K562 (cell line): ENCODE measurements at regions not wholly inside any gene's neighbourhood (a gene's known extent, or its start where the extent isn't known, plus 50 kb on each side); places are given as distances from the start of the nearest gene placed in this dataset.
A peak's percentile ranks its signal among the peaks of the same experiment; 100 is the strongest.

Source experiments
- CHD1 ChIP-seq: fragments of 200-600 bp; sonication (generic); IDR thresholded peaks from one replicate; pipeline ENCODE4 v1.6.1; 2012; ENCODE audit warnings: mild to moderate bottlenecking, moderate library complexity, low read length, inconsistent platforms
- E2F1 ChIP-seq: sonication (generic); formaldehyde crosslinking; IDR thresholded peaks from 2 replicates; pipeline ENCODE4 v1.8.1; 2023; ENCODE audit warnings: mild to moderate bottlenecking, missing genetic modification reagents, moderate library complexity
- ETS1 ChIP-seq: conservative IDR thresholded peaks from 2 replicates; pipeline ENCODE4 v1.6.1; 2011; ENCODE audit warnings: low read depth, mild to moderate bottlenecking, low read length; ENCODE audit not compliant: control insufficient read depth
- MAX ChIP-seq: sonication (generic); formaldehyde crosslinking; IDR thresholded peaks from 2 replicates; pipeline ENCODE4 v1.9.0; 2022; ENCODE audit warnings: mild to moderate bottlenecking, missing genetic modification reagents
- MTA1 ChIP-seq: fragments of 450-650 bp; IDR thresholded peaks from 2 replicates; pipeline ENCODE4 v1.6.1; 2017; ENCODE audit warnings: borderline replicate concordance
- MYC ChIP-seq, 2 experiments: fragments of 250-450 bp in 1 of 2; sonication (Bioruptor Pico) in 1 of 2; IDR thresholded peaks; 2 replicates each; pipeline versions ENCODE4 v1.5.1 to v1.6.1; 2012 to 2021; ENCODE audit warnings: low read depth in 2 of 2, borderline replicate concordance in 1 of 2, improper control_type of control experiment in 1 of 2, low read length in 1 of 2, mild to moderate bottlenecking in 1 of 2, moderate library complexity in 1 of 2
- NCOA4 ChIP-seq: fragments of 450-650 bp; IDR thresholded peaks from 2 replicates; pipeline ENCODE4 v1.6.1; 2018; ENCODE audit warnings: mild to moderate bottlenecking; ENCODE audit not compliant: partially characterized antibody
- NCOA6 ChIP-seq: fragments of 450-650 bp; IDR thresholded peaks from 2 replicates; pipeline ENCODE4 v1.6.1; 2017; ENCODE audit warnings: mild to moderate bottlenecking
- NR4A1 ChIP-seq, 2 experiments: fragments of 250-450 bp in 1 of 2; fragments of 450-650 bp in 1 of 2; sonication (Bioruptor Pico) in 1 of 2; IDR thresholded peaks; 2 replicates each; pipeline versions ENCODE4 v1.4.0 to v1.6.1; 2016 to 2020; ENCODE audit warnings: mild to moderate bottlenecking in 2 of 2, missing compliant biosample characterization in 1 of 2, missing genetic modification characterization in 1 of 2, moderate library complexity in 1 of 2
- VEZF1 ChIP-seq: fragments of 200-800 bp; sonication (Bioruptor generic); IDR thresholded peaks from 2 replicates; pipeline ENCODE4 v1.6.1; 2017; ENCODE audit warnings: missing genetic modification characterization, missing compliant biosample characterization
- TF ChIP-seq, protein P1 (sequence below): fragments of 450-650 bp; IDR thresholded peaks from 2 replicates; pipeline ENCODE4 v1.6.1; 2016; ENCODE audit warnings: mild to moderate bottlenecking, moderate library complexity

GRCh38 chr11:69381681-69382130 lies 87.8 kb downstream of the MYEOV start (continued):
- TF ChIP-seq, protein P1, sequence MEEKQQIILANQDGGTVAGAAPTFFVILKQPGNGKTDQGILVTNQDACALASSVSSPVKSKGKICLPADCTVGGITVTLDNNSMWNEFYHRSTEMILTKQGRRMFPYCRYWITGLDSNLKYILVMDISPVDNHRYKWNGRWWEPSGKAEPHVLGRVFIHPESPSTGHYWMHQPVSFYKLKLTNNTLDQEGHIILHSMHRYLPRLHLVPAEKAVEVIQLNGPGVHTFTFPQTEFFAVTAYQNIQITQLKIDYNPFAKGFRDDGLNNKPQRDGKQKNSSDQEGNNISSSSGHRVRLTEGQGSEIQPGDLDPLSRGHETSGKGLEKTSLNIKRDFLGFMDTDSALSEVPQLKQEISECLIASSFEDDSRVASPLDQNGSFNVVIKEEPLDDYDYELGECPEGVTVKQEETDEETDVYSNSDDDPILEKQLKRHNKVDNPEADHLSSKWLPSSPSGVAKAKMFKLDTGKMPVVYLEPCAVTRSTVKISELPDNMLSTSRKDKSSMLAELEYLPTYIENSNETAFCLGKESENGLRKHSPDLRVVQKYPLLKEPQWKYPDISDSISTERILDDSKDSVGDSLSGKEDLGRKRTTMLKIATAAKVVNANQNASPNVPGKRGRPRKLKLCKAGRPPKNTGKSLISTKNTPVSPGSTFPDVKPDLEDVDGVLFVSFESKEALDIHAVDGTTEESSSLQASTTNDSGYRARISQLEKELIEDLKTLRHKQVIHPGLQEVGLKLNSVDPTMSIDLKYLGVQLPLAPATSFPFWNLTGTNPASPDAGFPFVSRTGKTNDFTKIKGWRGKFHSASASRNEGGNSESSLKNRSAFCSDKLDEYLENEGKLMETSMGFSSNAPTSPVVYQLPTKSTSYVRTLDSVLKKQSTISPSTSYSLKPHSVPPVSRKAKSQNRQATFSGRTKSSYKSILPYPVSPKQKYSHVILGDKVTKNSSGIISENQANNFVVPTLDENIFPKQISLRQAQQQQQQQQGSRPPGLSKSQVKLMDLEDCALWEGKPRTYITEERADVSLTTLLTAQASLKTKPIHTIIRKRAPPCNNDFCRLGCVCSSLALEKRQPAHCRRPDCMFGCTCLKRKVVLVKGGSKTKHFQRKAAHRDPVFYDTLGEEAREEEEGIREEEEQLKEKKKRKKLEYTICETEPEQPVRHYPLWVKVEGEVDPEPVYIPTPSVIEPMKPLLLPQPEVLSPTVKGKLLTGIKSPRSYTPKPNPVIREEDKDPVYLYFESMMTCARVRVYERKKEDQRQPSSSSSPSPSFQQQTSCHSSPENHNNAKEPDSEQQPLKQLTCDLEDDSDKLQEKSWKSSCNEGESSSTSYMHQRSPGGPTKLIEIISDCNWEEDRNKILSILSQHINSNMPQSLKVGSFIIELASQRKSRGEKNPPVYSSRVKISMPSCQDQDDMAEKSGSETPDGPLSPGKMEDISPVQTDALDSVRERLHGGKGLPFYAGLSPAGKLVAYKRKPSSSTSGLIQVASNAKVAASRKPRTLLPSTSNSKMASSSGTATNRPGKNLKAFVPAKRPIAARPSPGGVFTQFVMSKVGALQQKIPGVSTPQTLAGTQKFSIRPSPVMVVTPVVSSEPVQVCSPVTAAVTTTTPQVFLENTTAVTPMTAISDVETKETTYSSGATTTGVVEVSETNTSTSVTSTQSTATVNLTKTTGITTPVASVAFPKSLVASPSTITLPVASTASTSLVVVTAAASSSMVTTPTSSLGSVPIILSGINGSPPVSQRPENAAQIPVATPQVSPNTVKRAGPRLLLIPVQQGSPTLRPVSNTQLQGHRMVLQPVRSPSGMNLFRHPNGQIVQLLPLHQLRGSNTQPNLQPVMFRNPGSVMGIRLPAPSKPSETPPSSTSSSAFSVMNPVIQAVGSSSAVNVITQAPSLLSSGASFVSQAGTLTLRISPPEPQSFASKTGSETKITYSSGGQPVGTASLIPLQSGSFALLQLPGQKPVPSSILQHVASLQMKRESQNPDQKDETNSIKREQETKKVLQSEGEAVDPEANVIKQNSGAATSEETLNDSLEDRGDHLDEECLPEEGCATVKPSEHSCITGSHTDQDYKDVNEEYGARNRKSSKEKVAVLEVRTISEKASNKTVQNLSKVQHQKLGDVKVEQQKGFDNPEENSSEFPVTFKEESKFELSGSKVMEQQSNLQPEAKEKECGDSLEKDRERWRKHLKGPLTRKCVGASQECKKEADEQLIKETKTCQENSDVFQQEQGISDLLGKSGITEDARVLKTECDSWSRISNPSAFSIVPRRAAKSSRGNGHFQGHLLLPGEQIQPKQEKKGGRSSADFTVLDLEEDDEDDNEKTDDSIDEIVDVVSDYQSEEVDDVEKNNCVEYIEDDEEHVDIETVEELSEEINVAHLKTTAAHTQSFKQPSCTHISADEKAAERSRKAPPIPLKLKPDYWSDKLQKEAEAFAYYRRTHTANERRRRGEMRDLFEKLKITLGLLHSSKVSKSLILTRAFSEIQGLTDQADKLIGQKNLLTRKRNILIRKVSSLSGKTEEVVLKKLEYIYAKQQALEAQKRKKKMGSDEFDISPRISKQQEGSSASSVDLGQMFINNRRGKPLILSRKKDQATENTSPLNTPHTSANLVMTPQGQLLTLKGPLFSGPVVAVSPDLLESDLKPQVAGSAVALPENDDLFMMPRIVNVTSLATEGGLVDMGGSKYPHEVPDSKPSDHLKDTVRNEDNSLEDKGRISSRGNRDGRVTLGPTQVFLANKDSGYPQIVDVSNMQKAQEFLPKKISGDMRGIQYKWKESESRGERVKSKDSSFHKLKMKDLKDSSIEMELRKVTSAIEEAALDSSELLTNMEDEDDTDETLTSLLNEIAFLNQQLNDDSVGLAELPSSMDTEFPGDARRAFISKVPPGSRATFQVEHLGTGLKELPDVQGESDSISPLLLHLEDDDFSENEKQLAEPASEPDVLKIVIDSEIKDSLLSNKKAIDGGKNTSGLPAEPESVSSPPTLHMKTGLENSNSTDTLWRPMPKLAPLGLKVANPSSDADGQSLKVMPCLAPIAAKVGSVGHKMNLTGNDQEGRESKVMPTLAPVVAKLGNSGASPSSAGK: peak; percentile 88; the same call in 1 of the 2 replicates
- TF ChIP-seq MTA1 (no peak), CHD1 (peak; percentile 29), NCOA6 (no peak), NCOA4 (no peak), MAX (CRISPR knock-in tag) (peak; percentile 79), MYC (IDR thresholded peaks at IDR 0.05; ENCODE audit: low read depth, low read length) (no peak), MYC (CRISPR knock-in tag; IDR thresholded peaks at IDR 0.05; ENCODE audit: borderline replicate concordance, low read depth) (peak; percentile 58; the same call in 1 of the 2 replicates), VEZF1 (CRISPR knock-in tag) (peak; percentile 51), NR4A1 (CRISPR knock-in tag; IDR thresholded peaks at IDR 0.05) (peak; percentile 61; the same call in 1 of the 2 replicates), NR4A1 (tag; IDR thresholded peaks at IDR 0.05) (peak; percentile 44; the same call in 1 of the 2 replicates), E2F1 (CRISPR knock-in tag) (0 out of 2 replicates have a peak, but pooled peaks have one; percentile 29), ETS1 (0 out of 2 replicates have a peak, but pooled peaks have one; percentile 25)
